ENCODE measurements at regions not wholly inside any gene's neighbourhood (a gene's known extent, or its start where the extent isn't known, plus 50 kb on each side); places are given as distances from the start of the nearest gene placed in this dataset.

DNA sequence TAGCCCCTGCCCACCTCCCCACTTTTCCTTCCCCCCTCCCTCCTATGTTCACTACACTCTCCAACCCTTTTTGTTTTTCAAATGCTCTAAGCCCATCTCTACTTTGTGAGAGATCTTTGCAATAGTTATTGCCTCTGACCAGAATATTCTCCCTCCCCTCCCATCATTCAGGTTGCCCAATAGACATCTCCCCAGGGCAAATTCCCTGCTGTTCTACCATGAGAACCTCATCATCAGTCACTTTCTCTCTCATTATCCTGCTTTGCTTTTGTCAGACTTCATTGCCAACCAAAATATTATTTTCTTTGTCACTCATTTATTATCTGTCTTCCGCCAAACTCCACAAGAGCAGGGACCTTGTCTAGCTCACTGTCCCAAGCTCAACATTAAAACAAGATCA, 268.2 kb upstream of the PPARGC1A start:
- TF ChIP-seq, protein P1, sequence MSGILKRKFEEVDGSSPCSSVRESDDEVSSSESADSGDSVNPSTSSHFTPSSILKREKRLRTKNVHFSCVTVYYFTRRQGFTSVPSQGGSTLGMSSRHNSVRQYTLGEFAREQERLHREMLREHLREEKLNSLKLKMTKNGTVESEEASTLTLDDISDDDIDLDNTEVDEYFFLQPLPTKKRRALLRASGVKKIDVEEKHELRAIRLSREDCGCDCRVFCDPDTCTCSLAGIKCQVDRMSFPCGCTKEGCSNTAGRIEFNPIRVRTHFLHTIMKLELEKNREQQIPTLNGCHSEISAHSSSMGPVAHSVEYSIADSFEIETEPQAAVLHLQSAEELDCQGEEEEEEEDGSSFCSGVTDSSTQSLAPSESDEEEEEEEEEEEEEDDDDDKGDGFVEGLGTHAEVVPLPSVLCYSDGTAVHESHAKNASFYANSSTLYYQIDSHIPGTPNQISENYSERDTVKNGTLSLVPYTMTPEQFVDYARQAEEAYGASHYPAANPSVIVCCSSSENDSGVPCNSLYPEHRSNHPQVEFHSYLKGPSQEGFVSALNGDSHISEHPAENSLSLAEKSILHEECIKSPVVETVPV (CRISPR knock-in tag; IDR thresholded peaks at IDR 0.05): no peak
- TF ChIP-seq ZNF565 (CRISPR knock-in tag; conservative IDR thresholded peaks at IDR 0.05; ENCODE audit: low read depth): no peak
- no peak for TF ChIP-seq PPARA (CRISPR knock-in tag; IDR thresholded peaks at IDR 0.05; ENCODE audit: borderline replicate concordance)
- TF ChIP-seq, protein P2, sequence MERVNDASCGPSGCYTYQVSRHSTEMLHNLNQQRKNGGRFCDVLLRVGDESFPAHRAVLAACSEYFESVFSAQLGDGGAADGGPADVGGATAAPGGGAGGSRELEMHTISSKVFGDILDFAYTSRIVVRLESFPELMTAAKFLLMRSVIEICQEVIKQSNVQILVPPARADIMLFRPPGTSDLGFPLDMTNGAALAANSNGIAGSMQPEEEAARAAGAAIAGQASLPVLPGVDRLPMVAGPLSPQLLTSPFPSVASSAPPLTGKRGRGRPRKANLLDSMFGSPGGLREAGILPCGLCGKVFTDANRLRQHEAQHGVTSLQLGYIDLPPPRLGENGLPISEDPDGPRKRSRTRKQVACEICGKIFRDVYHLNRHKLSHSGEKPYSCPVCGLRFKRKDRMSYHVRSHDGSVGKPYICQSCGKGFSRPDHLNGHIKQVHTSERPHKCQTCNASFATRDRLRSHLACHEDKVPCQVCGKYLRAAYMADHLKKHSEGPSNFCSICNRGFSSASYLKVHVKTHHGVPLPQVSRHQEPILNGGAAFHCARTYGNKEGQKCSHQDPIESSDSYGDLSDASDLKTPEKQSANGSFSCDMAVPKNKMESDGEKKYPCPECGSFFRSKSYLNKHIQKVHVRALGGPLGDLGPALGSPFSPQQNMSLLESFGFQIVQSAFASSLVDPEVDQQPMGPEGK (CRISPR knock-in tag; IDR thresholded peaks at IDR 0.05; ENCODE audit: borderline replicate concordance): no peak
- TF ChIP-seq, protein P3, sequence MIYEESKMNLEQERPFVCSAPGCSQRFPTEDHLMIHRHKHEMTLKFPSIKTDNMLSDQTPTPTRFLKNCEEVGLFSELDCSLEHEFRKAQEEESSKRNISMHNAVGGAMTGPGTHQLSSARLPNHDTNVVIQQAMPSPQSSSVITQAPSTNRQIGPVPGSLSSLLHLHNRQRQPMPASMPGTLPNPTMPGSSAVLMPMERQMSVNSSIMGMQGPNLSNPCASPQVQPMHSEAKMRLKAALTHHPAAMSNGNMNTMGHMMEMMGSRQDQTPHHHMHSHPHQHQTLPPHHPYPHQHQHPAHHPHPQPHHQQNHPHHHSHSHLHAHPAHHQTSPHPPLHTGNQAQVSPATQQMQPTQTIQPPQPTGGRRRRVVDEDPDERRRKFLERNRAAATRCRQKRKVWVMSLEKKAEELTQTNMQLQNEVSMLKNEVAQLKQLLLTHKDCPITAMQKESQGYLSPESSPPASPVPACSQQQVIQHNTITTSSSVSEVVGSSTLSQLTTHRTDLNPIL (CRISPR knock-in tag; IDR thresholded peaks at IDR 0.05; ENCODE audit: low read depth): no peak
- TF ChIP-seq ARNTL (CRISPR knock-in tag; IDR thresholded peaks at IDR 0.05; ENCODE audit: borderline replicate concordance, low read depth): no peak
- no peak for TF ChIP-seq SNAI2 (CRISPR knock-in tag; IDR thresholded peaks at IDR 0.05)
- no peak for TF ChIP-seq ZC3H10 (CRISPR knock-in tag; IDR thresholded peaks at IDR 0.05)
- TF ChIP-seq CSDC2 (CRISPR knock-in tag; IDR thresholded peaks at IDR 0.05): no peak
- no peak for TF ChIP-seq ZNF8 (CRISPR knock-in tag; IDR thresholded peaks at IDR 0.05)
- TF ChIP-seq ZFP3 (CRISPR knock-in tag; IDR thresholded peaks at IDR 0.05): no peak
- no peak for TF ChIP-seq ISL1 (CRISPR knock-in tag; IDR thresholded peaks at IDR 0.05)
- TF ChIP-seq, protein P4, sequence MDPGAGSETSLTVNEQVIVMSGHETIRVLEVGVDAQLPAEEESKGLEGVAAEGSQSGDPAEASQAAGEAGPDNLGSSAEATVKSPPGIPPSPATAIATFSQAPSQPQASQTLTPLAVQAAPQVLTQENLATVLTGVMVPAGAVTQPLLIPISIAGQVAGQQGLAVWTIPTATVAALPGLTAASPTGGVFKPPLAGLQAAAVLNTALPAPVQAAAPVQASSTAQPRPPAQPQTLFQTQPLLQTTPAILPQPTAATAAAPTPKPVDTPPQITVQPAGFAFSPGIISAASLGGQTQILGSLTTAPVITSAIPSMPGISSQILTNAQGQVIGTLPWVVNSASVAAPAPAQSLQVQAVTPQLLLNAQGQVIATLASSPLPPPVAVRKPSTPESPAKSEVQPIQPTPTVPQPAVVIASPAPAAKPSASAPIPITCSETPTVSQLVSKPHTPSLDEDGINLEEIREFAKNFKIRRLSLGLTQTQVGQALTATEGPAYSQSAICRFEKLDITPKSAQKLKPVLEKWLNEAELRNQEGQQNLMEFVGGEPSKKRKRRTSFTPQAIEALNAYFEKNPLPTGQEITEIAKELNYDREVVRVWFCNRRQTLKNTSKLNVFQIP (CRISPR knock-in tag; IDR thresholded peaks at IDR 0.05; ENCODE audit: borderline replicate concordance, low read depth): no peak
